ENCODE measurements at regions not wholly inside any gene's neighbourhood (a gene's known extent, or its start where the extent isn't known, plus 50 kb on each side); places are given as distances from the start of the nearest gene placed in this dataset.

DNA sequence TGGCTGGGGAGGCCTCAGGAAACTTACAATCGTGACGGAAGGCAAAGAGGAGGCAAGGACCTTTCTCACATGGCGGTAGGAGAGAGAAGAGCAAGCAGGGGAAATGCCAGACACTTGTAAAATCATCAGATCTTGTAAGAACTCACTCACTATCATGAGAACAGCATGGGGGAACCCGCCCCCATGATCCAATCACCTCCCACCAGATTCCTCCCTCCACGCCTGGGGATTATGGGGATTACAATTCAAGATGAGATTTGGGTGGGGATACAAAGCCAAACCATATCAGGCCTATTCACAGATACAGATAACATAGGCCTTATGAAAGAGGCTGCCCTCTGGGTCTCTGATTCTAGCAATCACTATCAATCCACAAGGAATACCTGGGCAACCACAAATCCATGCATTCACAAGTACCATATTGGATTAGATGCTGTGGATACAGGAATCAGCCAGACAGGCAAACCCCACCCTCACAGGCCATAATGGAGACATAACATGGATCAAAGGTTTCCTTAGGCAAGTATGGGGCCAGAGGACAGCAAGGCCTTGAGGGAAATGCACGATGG, 284.9 kb downstream of the SOX9 start:
- no peaks in the 10 kb centered on the region for H3K27me3 ChIP-seq (ENCODE audit: low read length)
- H2AFZ ChIP-seq (ENCODE audit: low read depth, low read length, severe bottlenecking), result no peak overlapping the region
- no peaks in the 10 kb centered on the region for H4K20me1 ChIP-seq (ENCODE audit: low read depth, low read length)
- no peak overlapping the region for H3K27ac ChIP-seq (ENCODE audit: low read depth, low read length)
- no peaks in the 10 kb centered on the region for H3F3A ChIP-seq (ENCODE audit: insufficient read depth)
- H3K9me2 ChIP-seq (replicated peaks; ENCODE audit: insufficient read depth, low read length), result no peaks in the 10 kb centered on the region
- H3K4me3 ChIP-seq (ENCODE audit: insufficient read depth, low read length, poor library complexity, severe bottlenecking), result no peak overlapping the region
- no peaks in the 10 kb centered on the region for H3K9me3 ChIP-seq (ENCODE audit: insufficient read depth, low read length)
- no peaks in the 10 kb centered on the region for H3K79me2 ChIP-seq (ENCODE audit: insufficient read depth, low read length)
- H3K4me2 ChIP-seq (ENCODE audit: low read depth, low read length, poor library complexity, severe bottlenecking), result no peak overlapping the region
- H3K9ac ChIP-seq (ENCODE audit: low read length), result no peak overlapping the region
- no peaks in the 10 kb centered on the region for H3K36me3 ChIP-seq (ENCODE audit: low read length)
- TF ChIP-seq EZH2phosphoT487 (conservative IDR thresholded peaks at IDR 0.05; ENCODE audit: low read length) (no peak), CTCF (IDR thresholded peaks at IDR 0.05; ENCODE audit: insufficient read depth, low read length, poor library complexity, severe bottlenecking) (no peak)

- H2AFZ ChIP-seq (ENCODE audit: low read depth, low read length, severe bottlenecking), result no peak overlapping the region
- TF ChIP-seq CTCF (IDR thresholded peaks at IDR 0.05; ENCODE audit: insufficient read depth, low read length, poor library complexity, severe bottlenecking) (no peak), EZH2phosphoT487 (conservative IDR thresholded peaks at IDR 0.05; ENCODE audit: low read length) (no peak)
- no peaks in the 10 kb centered on the region for H3K27me3 ChIP-seq (ENCODE audit: low read length)
- no peaks in the 10 kb centered on the region for H4K20me1 ChIP-seq (ENCODE audit: low read depth, low read length)
- no peaks in the 10 kb centered on the region for H3K9me2 ChIP-seq (replicated peaks; ENCODE audit: insufficient read depth, low read length)
- H3K79me2 ChIP-seq (ENCODE audit: insufficient read depth, low read length), result no peaks in the 10 kb centered on the region
- H3K9me3 ChIP-seq (ENCODE audit: insufficient read depth, low read length), result no peaks in the 10 kb centered on the region
- H3K27ac ChIP-seq (ENCODE audit: low read depth, low read length), result no peak overlapping the region
- H3F3A ChIP-seq (ENCODE audit: insufficient read depth), result no peaks in the 10 kb centered on the region
- H3K36me3 ChIP-seq (ENCODE audit: low read length), result no peaks in the 10 kb centered on the region
- H3K4me2 ChIP-seq (ENCODE audit: low read depth, low read length, poor library complexity, severe bottlenecking), result no peak overlapping the region
- H3K4me3 ChIP-seq (ENCODE audit: insufficient read depth, low read length, poor library complexity, severe bottlenecking), result no peak overlapping the region
- H3K9ac ChIP-seq (ENCODE audit: low read length), result no peak overlapping the region
Observed at GRCh38 chr17:72406498-72406897, 285.7 kb downstream of the SOX9 start.

DNA sequence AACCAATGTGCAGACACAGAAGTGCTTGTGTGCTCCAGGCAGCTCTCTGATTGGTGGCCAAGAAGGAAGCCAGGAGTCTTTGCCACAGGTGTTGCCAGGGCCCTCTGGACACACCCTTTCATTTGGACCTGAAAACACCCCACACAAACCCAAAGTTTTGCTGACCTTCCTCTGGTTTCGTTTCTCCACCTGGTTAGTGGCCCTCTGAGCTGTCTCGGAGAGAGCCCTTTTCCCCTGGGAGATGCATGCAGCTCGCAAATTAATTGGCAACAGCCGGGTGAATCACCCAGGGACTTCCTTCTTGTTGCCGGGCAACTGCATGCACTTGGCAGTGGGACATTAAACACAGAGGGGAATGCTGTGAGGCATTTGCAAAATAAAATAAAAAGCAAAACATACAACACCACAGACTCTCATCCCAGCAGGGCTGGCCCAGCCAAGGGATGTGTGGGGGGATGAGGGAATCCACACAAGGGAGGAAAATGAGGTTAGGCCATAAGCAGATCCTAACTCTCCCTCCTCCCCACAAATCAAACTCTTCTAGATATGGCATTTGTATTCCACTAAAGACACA, 286.6 kb downstream of the SOX9 start:
- Histone ChIP-seq H3K9me3 (ENCODE audit: insufficient read depth, low read length) (no peaks in the 10 kb centered on the region), H3K9me2 (replicated peaks; ENCODE audit: insufficient read depth, low read length) (no peaks in the 10 kb centered on the region), H3K27ac (ENCODE audit: low read depth, low read length) (no peak overlapping the region), H3K4me3 (ENCODE audit: insufficient read depth, low read length, poor library complexity, severe bottlenecking) (no peak overlapping the region), H3F3A (ENCODE audit: insufficient read depth) (no peaks in the 10 kb centered on the region), H4K20me1 (ENCODE audit: low read depth, low read length) (no peaks in the 10 kb centered on the region), H3K79me2 (ENCODE audit: insufficient read depth, low read length) (no peaks in the 10 kb centered on the region), H3K36me3 (ENCODE audit: low read length) (no peaks in the 10 kb centered on the region), H3K27me3 (ENCODE audit: low read length) (no peaks in the 10 kb centered on the region), H3K9ac (ENCODE audit: low read length) (no peak overlapping the region), H3K4me2 (ENCODE audit: low read depth, low read length, poor library complexity, severe bottlenecking) (no peak overlapping the region), H2AFZ (ENCODE audit: low read depth, low read length, severe bottlenecking) (no peak overlapping the region)
- TF ChIP-seq EZH2phosphoT487 (conservative IDR thresholded peaks at IDR 0.05; ENCODE audit: low read length), result no peak
- TF ChIP-seq CTCF (IDR thresholded peaks at IDR 0.05; ENCODE audit: insufficient read depth, low read length, poor library complexity, severe bottlenecking), result no peak
